GM12873 (cell line): ENCODE measurements at regions not wholly inside any gene's neighbourhood (a gene's known extent, or its start where the extent isn't known, plus 50 kb on each side); places are given as distances from the start of the nearest gene placed in this dataset.

Source experiments
- CTCF ChIP-seq: IDR thresholded peaks from 2 replicates; pipeline ENCODE4 v1.5.1; 2012; ENCODE audit warnings: low read depth, mild to moderate bottlenecking, moderate library complexity, low read length, control low read depth; ENCODE audit not compliant: insufficient read depth; ENCODE audit errors: missing control alignments

GRCh38 chr7:15874774-15875173, 188.3 kb upstream of the MEOX2 start:
- TF ChIP-seq CTCF: no peak

GRCh38 chr7:15870347-15870746, 183.9 kb upstream of the MEOX2 start:
- TF ChIP-seq CTCF: no peak

GRCh38 chr7:15867441-15867840, 181.0 kb upstream of the MEOX2 start:
- TF ChIP-seq CTCF: no peak

GRCh38 chr7:15866753-15867152, 180.3 kb upstream of the MEOX2 start:
- no peak for TF ChIP-seq CTCF

- TF ChIP-seq CTCF: no peak
Measured at GRCh38 chr7:15864626-15864991, 178.1 kb upstream of the MEOX2 start.

GRCh38 chr7:15863951-15864625, 177.6 kb upstream of the MEOX2 start:
- no peak for TF ChIP-seq CTCF

GRCh38 chr7:15862781-15863165, 176.3 kb upstream of the MEOX2 start:
- no peak for TF ChIP-seq CTCF
